ENCODE measurements at regions not wholly inside any gene's neighbourhood (a gene's known extent, or its start where the extent isn't known, plus 50 kb on each side); places are given as distances from the start of the nearest gene placed in this dataset.

DNA sequence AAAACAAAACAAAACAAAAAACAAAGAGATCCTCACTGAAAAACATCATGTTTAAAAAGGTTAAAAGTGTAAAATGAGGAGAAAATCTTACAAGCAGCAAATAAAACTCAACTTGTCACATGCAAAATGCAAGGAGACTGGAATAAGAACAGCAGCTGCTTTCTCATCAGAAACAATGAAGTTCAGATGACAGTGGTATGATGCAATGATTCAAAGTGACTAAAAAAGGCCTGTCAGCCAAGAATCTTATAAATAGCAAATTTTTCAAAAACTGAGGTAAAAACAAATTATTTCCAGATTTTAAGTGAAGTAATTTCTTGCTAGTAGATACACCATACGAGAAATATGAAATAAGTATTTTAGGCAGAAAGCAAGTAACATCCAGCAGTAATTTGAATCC lies 68.6 kb upstream of the EPHA3 start:
- no peak for DNase-seq

DNA sequence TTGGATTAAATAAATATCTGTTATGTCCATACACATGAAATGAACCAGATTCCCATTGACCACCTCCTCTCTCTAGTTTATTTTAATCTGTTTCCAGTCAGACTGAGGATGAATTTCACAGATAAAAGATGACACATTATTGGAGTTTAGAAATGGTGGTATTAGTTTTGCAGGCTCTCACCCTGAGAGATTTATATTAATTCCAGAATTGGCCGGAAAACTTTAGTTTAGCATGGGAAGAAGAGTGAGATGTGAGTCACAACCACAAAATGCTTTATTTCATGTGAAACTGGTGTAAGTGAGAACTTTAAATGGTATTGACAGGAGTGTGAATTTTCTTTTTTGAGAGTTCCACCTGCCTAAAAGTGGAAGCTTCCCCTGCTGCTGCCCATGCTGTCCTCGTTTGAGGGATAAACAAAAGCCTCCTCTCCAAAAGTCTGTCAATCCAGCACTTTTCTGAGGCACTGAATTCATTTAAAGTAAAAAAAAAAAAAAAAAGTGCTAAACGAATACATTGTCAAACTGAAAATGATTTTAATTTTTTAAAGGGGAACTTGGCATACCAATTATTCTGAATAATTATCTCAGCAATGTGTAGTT lies 65.1 kb upstream of the EPHA3 start:
- DNase-seq, result no peak

- DNase-seq, result no peak
Measured at GRCh38 chr3:89043406-89043932, 64.0 kb upstream of the EPHA3 start.

DNA sequence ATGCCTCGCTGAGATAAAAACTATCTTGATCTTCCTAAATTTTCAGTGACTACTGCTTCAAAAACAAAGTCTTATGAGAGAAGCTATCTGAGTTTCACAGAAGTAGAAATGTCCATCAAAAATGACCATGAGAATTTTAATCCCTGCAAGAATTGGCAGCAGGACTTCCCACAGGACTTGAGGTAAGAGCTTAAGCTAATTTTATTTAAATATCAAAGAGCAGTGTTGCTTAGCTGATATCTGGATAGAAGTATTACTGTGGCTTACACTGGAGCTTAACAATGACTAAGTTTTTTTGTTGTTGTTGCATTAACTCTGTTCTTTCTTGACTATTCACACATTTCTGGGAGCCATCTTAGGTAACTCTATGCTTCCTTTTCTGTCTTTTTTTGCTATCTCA lies 60.8 kb upstream of the EPHA3 start:
- no peak for DNase-seq

DNA sequence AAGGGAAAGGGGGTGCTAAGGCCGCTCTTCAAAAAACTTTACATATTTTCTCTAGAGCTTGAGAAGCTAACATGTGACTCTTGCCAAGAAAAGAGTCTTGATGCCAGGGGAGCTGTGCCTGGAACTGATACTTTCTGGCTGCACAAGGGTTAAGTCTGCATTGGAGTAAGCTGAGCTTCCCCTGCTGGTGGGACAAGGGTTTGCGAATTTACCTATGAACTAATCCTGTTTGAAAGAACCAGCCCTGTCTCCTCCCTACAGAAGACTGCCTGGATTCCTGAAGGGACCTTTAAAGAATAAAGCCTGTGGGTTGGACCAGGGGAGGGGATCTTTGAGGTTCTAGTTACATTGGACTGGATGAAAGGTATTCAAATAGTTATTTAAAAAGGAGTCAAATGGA lies 58.3 kb upstream of the EPHA3 start:
- no peak for DNase-seq

- no peak for DNase-seq
Measured at GRCh38 chr3:89052386-89052785, 55.0 kb upstream of the EPHA3 start.

- DNase-seq, result no peak
Measured at GRCh38 chr3:89057398-89057797, 50.0 kb upstream of the EPHA3 start.
